H1 (cell line): ENCODE measurements at regions not wholly inside any gene's neighbourhood (a gene's known extent, or its start where the extent isn't known, plus 50 kb on each side); places are given as distances from the start of the nearest gene placed in this dataset.

ENCODE experiments used
- BRCA1 ChIP-seq: IDR thresholded peaks from 2 replicates; pipeline ENCODE4 v1.6.1; 2012; ENCODE audit warnings: low read depth, low read length, improper control_type of control experiment
- EP300 ChIP-seq, 2 experiments: IDR thresholded peaks; 1 replicate in 1 of 2; 2 replicates in 1 of 2; pipeline ENCODE4 v1.6.1; 2011 to 2012; ENCODE audit warnings: low read depth in 2 of 2, low read length in 2 of 2, mild to moderate bottlenecking in 2 of 2, borderline replicate concordance in 1 of 2, inconsistent platforms in 1 of 2, moderate library complexity in 1 of 2
- POLR2A ChIP-seq, 2 experiments: IDR thresholded peaks; 1 replicate in 1 of 2; 2 replicates in 1 of 2; pipeline ENCODE4 v1.6.1; 2011; ENCODE audit warnings: low read depth in 2 of 2, low read length in 2 of 2, mild to moderate bottlenecking in 2 of 2; ENCODE audit errors: control extremely low read depth in 1 of 2
- RNF2 ChIP-seq: fragments of 200-900, 300-1000 bp; sonication (generic); IDR thresholded peaks from 2 replicates; pipeline ENCODE4 v1.7.1; 2016; ENCODE audit warnings: borderline replicate concordance, low read depth, mild to moderate bottlenecking, antibody characterized with exemption, low read length; ENCODE audit not compliant: poor library complexity, severe bottlenecking; ENCODE audit errors: missing control alignments
- TAF1 ChIP-seq: IDR thresholded peaks from 2 replicates; pipeline ENCODE4 v1.6.1; 2011; ENCODE audit warnings: mild to moderate bottlenecking, low read depth, low read length
- TF ChIP-seq, protein P1 (sequence below), 3 experiments: IDR thresholded peaks; 1 replicate in 2 of 3; 2 replicates in 1 of 3; pipeline versions ENCODE4 v1.5.1 to v1.6.1; 2011; ENCODE audit warnings: low read length in 3 of 3, mild to moderate bottlenecking in 3 of 3, inconsistent platforms in 2 of 3, low read depth in 1 of 3, moderate library complexity in 1 of 3; ENCODE audit not compliant: insufficient read depth in 1 of 3; ENCODE audit errors: control extremely low read depth in 1 of 3
- TF ChIP-seq, protein P2 (sequence below): IDR thresholded peaks from 2 replicates; pipeline ENCODE4 v1.6.1; 2012; ENCODE audit warnings: low read length, inconsistent platforms
- TF ChIP-seq, protein P3 (sequence below): IDR thresholded peaks from 2 replicates; pipeline ENCODE4 v1.6.1; 2011; ENCODE audit warnings: low read length, improper control_type of control experiment
- TF ChIP-seq, protein P4 (sequence below): IDR thresholded peaks from 2 replicates; pipeline ENCODE4 v1.6.1; 2011; ENCODE audit warnings: low read depth, mild to moderate bottlenecking, low read length; ENCODE audit not compliant: insufficient read depth

DNA sequence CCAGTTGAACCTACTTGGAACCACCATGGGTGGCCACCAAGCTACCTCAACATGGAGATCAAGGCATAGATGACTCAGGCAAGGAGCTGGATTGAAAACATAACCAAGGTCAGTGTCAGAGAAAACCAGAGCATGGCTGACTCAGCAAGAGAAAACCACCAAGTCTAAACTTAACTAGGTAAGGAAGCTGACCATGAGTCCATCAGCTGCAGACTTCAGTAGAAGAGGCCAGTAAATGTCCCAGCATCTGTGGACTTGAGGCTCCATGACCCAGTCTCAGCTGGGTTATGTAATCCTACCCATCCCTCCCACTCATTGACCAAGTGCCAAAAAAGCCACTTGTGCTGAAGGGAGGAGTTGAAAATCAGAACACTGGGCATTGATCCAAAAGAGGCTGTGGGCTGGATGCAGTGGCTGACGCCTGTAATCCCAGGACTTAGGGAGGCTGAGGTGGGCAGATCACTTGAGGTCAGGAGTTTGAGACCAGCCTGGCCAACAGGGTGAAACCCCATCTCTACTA is 93.7 kb upstream of the CBLN4 start:
- TF ChIP-seq, protein P1, sequence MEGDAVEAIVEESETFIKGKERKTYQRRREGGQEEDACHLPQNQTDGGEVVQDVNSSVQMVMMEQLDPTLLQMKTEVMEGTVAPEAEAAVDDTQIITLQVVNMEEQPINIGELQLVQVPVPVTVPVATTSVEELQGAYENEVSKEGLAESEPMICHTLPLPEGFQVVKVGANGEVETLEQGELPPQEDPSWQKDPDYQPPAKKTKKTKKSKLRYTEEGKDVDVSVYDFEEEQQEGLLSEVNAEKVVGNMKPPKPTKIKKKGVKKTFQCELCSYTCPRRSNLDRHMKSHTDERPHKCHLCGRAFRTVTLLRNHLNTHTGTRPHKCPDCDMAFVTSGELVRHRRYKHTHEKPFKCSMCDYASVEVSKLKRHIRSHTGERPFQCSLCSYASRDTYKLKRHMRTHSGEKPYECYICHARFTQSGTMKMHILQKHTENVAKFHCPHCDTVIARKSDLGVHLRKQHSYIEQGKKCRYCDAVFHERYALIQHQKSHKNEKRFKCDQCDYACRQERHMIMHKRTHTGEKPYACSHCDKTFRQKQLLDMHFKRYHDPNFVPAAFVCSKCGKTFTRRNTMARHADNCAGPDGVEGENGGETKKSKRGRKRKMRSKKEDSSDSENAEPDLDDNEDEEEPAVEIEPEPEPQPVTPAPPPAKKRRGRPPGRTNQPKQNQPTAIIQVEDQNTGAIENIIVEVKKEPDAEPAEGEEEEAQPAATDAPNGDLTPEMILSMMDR (IDR thresholded peaks at IDR 0.05; ENCODE audit: control extremely low read depth in 1 of 3, insufficient read depth in 1 of 3, low read depth in 1 of 3, low read length in 3 of 3): no peak
- TF ChIP-seq BRCA1: no peak
- TF ChIP-seq, protein P2, sequence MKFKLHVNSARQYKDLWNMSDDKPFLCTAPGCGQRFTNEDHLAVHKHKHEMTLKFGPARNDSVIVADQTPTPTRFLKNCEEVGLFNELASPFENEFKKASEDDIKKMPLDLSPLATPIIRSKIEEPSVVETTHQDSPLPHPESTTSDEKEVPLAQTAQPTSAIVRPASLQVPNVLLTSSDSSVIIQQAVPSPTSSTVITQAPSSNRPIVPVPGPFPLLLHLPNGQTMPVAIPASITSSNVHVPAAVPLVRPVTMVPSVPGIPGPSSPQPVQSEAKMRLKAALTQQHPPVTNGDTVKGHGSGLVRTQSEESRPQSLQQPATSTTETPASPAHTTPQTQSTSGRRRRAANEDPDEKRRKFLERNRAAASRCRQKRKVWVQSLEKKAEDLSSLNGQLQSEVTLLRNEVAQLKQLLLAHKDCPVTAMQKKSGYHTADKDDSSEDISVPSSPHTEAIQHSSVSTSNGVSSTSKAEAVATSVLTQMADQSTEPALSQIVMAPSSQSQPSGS: no peak
- no peak for TF ChIP-seq TAF1
- no peak for TF ChIP-seq POLR2A (IDR thresholded peaks at IDR 0.05; ENCODE audit: control extremely low read depth in 1 of 2, low read depth in 2 of 2, low read length in 2 of 2)
- TF ChIP-seq, protein P3, sequence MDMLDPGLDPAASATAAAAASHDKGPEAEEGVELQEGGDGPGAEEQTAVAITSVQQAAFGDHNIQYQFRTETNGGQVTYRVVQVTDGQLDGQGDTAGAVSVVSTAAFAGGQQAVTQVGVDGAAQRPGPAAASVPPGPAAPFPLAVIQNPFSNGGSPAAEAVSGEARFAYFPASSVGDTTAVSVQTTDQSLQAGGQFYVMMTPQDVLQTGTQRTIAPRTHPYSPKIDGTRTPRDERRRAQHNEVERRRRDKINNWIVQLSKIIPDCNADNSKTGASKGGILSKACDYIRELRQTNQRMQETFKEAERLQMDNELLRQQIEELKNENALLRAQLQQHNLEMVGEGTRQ: no peak
- TF ChIP-seq RNF2: no peak
- TF ChIP-seq, protein P4, sequence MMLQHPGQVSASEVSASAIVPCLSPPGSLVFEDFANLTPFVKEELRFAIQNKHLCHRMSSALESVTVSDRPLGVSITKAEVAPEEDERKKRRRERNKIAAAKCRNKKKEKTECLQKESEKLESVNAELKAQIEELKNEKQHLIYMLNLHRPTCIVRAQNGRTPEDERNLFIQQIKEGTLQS: no peak
- TF ChIP-seq EP300 (IDR thresholded peaks at IDR 0.05; ENCODE audit: borderline replicate concordance in 1 of 2, low read depth in 2 of 2, low read length in 2 of 2): no peak
